ENCODE measurements at regions not wholly inside any gene's neighbourhood (a gene's known extent, or its start where the extent isn't known, plus 50 kb on each side); places are given as distances from the start of the nearest gene placed in this dataset.

DNA sequence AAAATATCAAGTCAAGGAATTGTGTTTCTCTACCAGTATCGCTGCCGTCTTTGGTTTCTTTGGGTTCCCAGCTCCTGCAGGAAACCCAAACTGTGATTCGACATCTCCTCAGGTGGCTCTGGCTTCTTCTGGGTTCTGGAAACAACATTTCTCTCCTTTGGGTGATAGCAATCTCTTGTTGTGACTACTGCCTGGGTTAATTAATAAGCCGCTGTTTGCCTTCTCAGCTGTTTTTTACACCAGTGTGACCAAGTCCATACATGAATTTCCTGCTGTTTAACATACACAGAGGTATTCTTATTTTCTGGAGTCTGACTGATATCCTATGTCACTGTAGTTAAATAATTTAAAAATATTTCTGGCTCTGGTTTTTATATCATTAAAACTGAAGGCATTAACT, 112.5 kb upstream of the DCC start:
- TF ChIP-seq, protein P1, sequence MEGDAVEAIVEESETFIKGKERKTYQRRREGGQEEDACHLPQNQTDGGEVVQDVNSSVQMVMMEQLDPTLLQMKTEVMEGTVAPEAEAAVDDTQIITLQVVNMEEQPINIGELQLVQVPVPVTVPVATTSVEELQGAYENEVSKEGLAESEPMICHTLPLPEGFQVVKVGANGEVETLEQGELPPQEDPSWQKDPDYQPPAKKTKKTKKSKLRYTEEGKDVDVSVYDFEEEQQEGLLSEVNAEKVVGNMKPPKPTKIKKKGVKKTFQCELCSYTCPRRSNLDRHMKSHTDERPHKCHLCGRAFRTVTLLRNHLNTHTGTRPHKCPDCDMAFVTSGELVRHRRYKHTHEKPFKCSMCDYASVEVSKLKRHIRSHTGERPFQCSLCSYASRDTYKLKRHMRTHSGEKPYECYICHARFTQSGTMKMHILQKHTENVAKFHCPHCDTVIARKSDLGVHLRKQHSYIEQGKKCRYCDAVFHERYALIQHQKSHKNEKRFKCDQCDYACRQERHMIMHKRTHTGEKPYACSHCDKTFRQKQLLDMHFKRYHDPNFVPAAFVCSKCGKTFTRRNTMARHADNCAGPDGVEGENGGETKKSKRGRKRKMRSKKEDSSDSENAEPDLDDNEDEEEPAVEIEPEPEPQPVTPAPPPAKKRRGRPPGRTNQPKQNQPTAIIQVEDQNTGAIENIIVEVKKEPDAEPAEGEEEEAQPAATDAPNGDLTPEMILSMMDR (IDR thresholded peaks at IDR 0.05) = no peak
- TF ChIP-seq POLR2A (IDR thresholded peaks at IDR 0.05; ENCODE audit: low read depth) (no peak), POLR2AphosphoS5 (IDR thresholded peaks at IDR 0.05) (no peak), EP300 (IDR thresholded peaks at IDR 0.05) (no peak)

All from esophagus muscularis mucosa (tissue), 4 donors.